ENCODE measurements at regions not wholly inside any gene's neighbourhood (a gene's known extent, or its start where the extent isn't known, plus 50 kb on each side); places are given as distances from the start of the nearest gene placed in this dataset.

DNA sequence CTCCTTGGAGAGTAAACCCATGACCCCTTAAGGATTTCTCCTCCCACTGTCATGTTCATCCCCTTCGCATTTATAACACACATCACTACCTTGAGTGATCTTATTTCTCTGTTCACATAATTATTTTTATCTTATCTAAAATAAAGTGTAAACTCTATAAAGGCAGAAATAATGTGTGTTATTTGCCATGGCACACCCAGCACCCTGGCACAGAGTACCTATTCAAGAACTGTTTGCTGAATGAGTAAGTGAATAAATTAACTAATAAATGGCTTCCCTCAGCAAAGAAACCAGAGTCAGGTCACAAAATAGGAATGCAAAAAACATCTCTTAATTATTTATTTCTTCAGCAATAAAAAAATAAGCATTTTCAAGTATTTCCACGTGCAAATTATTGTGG lies 330.3 kb upstream of the GHITM start:
- DNase-seq, result no peak

DNA sequence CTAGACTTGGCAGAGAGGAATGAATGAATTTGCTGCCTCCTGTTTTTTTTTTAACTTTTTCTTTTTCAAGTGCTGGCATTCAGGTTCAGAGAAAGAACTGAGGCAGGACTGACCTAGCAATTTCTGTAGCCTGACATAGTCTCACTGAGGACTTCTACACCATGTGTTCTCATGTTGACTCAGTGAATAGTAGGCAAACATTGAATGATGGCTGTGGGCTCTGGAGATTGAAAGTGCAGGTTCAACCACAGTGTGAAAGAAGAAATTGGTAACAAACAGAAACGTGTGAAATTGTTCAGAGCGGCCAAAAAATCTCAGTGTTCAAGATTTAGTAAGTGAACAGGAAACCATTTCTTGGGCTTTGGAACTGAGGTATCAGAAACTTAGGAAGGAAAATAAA lies 322.4 kb upstream of the GHITM start:
- no peak for DNase-seq

DNA sequence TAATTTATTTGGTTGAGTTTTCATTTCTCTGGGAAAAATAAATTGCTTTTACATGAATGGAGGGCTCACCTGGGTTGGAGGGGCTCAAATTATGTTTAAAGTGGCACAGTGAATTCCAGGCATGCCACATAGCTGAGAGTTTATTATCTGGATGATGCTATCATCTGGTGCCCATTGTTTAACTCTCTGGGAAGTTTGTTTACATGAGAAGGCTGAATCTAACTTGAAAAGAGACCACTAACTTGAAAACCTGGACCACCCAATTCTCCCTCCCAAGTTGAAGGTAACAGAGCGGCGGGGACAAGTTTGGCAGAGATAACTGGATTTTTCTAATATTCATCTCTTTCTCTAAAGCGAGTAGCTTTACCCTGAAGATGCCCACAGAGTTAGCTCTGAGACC lies 321.5 kb upstream of the GHITM start:
- DNase-seq, result no peak

DNA sequence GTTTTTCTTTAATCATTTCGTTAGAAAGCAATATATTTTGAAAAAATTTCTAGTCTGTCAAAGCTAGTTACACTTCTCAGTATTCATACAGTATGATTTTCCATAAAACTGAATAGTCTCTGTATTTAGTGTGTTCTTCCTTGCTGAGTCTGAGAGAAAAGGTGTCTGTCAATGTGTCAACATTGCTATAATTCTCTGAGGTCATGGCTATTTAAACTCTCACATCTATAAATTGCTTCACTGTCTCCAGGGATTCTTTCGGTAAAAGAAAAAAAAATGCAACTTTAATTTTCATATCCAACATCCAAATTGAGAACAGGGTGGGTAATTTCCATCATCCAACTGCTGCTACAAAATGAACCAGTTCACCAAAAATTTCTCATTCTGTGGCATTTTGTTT lies 319.7 kb upstream of the GHITM start:
- DNase-seq, result no peak

DNA sequence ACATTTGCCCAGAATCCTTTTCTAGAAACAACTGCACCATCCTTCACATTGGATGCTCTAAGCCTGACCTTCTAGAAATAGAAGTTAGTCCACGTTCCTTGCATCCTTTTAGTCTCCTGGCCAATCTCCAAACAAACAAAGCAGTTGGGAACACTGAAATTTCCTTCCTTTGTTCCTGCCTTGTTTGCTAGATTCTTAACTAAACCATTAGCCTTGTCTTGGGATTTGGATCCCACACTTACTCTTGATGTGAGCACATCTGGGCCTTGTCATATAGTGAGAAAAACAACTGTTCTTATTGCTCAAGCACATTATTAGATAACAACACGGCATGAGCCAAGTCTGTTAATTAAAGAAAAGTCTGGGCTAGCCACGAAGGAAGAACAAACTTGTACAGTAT lies 319.3 kb upstream of the GHITM start:
- no peak for DNase-seq

DNA sequence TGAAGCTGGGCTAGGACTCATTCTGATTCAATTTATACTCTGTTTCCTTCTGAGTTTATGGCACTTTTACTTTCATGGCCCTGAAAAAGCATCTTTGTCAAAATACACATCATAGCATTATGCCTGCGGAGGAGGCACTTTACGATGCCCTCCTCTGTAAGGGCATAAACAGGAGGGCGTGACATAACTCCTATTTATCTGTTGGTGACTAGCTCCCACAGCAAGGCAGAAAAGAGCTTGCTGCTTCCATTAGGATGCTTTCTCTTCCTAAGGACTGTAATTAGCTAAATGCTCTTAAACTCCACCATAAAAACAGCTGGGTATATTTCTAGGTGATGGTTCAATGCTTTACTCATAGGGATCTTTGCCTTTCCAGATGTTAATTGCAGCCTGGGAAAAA lies 315.2 kb upstream of the GHITM start:
- DNase-seq, result no peak

DNA sequence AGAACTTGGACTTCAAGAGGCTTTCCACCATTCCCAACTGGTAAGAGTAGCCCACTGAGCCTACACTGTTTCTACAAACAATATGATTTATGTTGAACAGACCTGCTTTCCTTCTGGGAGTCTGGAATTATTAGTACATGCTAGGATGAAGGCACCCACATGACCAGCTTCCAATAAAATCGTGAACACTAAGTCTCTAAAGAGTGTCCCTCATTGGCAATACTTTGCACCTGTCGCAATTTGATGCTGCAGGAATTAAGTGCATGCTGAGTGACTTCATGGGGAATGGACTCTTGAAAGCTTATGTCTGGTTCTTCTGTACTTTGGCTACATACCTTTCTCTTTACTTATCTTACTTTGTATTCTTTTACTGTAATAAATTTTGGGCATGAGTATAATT lies 305.2 kb upstream of the GHITM start:
- DNase-seq, result no peak

DNA sequence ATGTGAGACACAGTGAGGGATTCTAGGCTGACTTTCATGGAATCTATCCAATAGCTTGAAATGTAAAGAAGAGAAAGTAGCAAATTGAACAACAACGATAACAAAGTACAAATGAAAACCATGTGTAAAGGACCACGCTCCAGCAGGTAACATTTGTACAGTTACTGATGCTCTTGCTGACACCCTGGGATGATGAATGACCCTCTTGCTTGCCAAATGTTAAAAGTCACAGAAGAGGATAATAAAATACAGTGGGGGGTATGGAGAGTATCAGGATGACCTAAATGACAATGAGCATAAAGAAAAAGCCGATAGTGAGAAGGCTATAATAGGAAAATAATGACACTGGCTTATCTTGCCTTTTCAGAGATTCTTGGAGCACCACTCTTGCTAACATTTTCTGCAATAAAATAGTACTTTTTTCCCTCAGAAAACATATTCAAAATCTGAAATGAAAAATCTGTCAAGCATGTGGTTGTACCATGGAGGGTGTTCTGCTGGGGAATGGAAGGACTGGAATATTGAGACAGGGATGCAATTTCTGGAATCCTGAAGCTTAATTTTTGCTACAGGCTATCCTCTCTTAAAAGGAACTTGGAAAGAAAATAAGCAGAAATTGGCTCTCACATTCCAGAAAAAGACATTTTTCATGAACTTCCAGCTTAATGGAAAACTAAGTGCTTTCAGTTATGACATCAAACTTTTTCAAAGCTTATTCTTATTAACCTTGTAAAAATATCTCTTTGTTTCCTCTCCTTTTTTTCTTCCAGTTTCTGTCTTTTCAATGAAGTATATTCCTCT lies 303.2 kb upstream of the GHITM start:
- no peak for DNase-seq

DNA sequence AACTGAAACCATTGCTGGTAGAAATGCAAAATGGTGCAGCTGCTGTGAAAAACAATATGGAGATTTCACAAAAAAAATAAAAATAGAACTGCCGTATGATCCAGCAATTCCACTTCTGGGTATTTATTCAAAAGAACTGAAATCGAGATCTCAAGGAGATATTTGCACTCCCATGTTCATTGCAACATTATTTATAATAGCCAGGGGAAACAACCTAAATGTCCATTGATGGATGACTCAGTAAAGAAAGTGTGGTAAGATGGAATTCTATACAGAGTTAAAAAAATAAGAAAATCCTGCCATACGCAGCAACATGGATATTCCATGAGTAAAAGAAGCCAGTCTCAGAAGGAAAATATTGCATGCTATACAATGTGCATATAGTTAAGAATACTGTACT lies 290.6 kb upstream of the GHITM start:
- no peak for DNase-seq

DNA sequence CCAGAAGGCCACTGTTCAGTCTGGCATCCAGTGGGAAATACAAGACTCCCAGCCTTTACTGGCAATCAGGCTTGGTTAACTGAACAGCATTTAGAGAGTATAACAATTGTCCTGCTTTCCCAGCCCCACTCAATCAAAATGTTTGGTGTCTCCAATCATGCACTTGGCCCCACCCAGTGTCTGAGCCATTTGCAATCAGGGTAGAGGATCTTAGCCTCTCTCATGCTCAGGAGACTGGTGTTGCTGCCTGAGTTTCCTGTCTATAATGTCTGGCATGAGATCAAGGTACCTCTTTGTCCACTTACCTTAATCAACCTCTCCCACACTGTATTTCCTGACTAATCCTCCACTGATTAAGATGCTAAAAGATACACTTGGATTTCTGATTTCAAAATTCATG lies 290.2 kb upstream of the GHITM start:
- DNase-seq, result no peak

DNA sequence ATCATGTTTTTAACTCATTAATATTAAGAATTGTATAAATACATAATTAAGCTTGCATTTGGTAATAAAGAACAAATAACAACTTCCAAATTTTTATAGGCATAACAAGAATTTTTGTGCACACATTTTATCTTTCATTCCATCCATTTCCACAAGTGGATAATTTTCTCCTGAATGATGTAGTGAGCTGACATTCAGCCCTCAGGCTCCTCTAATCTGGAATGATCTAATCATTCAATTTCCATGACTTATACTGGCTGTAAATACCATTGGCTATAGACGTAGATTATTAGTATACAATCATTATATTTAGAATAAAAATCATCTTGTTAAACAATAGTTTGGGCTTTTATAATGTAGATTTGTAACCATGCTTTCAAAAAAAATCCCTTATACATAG lies 287.2 kb upstream of the GHITM start:
- no peak for DNase-seq

DNA sequence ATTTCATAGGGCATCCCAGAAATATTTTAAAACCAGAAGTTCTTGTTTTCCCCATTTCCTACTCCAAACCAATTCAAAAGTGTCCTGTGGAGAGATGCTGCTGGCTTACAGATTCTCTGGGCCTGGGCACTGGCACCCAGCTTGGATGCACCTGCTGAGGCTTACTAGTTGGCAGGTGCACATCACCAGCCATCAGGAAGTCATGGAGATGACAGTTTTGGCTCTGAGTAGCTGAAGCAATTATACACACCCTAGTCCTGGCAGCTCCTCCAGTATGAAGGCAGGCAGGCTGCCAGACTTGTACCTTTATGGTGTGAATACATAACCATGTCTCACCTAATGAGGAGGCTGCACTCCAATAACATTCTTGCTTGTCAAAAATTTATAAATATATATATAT lies 276.6 kb upstream of the GHITM start:
- no peak for DNase-seq

DNA sequence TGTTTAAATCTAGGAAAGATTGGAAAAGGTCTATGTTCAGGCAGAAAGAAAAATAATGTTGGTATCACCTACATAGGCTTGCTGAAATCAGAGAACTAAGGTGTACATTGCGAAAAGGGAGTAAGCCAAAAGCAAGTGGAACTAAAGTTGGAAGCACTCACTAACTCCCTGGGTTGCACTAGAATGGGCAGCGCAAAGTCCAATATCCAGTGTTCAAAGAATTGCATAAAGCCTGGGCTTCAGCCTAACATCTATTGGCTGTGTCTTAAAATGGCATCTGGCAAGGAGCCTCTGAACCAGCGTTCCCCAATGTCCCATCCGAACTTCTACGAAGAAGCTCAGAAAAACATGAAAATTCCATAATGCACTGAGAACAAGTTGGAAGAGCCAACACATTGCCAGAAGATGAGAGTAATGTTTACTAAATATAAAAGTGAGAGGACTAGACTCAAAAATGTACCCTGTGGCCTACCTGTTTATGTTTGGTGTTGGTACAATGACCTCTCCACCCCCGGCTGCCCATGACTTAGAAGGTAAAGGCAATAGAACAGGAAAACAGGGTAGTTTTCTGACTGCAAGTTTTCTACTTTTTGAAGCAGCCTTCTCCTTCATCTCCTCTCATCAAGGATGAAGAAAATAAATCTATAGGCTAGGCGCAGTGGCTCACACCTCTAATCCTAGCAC lies 275.9 kb upstream of the GHITM start:
- no peak for DNase-seq

DNA sequence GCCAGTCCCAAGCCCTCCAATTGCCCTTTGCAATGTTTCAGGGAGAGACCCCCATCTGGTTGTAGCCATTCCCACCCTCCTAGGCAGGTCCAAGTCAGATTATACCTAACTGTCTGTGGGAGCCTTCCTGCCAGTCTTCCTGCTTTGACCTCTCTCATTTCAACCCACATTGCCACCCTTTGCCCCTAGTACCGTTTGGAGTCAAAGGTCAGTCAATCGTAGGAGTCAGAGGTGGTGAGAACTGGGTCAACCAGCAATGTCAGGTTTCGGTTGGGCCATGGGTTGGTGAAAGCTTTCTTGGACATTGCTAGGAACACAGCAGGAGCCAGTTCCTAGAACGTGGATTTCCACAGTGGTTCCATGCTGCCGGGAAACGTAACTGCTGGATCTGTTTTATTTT lies 269.4 kb upstream of the GHITM start:
- DNase-seq, result no peak

DNA sequence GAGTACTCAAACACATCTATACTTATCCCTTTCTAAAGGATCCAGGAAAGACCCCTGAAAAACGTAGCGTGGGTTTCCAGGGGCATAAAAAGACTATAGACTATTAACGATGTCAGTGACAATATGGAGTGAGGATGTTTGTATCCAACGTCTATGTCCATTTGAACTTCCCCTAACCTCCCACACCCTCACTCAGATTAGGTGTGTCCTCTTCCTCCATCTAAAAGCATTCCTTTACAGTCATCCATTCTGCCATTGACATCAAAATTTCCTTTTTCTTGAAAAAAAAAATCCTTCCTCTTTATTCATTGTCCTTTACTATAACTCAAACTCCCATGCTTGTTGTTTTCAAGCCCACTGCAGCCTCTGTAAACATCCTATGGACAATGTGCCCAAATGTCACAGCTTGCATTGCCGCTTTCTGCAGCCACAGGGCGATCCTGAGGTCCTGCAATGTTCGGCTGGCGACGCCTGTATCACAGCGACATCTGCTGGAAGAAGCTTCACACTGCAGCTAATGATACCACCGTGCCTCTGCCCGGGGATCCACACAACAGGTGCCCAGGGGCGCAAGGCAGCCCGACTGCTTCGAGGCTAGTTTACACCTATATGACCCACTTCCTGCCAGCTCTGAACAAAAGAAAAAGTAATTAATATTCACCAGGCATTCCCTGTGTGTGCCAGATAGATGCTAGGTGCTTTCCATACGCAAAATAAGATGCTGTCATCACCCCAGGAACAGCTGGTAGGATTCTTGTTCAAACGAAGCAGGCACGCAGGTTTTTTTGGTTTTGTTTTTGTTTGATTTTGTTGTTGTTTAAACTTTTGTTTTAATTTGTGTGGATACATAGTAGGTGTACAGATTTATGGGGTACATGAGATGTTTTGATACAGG lies 267.9 kb upstream of the GHITM start:
- peak; percentile 43 for DNase-seq

DNA sequence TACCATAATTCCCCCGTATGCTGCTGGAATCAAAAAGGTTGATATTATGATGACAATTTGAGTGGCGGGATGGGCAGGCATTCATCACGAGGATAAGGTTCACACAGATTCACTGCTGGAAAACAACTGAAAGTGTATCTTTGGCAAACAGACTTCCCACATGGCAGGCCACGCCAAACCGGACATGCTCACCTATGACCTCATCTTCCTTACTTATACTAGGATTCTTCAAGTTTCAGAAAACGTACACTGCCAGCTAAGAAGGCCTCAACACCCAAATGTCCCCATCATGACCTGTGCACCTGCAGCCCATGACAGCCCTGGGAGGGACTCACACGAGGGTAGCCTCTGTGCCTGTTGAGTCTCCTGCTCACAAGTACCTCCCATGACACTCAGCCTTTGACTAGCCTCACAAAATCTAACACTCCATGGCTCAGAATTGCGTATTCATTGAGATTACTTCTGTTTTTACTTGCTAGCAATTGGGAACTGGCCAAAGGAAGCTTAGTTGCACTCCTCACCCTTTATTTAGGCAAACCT lies 259.0 kb upstream of the GHITM start:
- DNase-seq, result no peak

DNA sequence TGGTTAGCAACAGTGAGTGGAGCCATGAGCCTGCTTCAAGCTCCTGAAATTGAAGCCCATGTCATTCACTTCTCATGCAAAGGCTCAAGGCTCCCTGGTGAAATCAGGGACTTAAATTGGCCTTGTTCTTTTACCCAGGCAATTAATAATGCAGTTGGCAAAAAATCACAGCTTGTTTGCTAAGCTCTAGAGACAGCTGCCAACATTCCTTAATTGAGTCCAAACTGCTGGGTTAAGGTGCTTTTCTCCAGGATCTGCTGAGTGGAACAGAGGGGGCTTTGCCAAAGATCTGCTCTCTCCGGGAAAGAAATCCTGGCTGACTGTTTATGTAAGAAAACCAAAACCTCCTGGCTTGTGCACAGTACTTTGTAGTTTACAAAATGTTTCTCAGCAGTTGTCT lies 257.6 kb upstream of the GHITM start:
- DNase-seq, result no peak

DNA sequence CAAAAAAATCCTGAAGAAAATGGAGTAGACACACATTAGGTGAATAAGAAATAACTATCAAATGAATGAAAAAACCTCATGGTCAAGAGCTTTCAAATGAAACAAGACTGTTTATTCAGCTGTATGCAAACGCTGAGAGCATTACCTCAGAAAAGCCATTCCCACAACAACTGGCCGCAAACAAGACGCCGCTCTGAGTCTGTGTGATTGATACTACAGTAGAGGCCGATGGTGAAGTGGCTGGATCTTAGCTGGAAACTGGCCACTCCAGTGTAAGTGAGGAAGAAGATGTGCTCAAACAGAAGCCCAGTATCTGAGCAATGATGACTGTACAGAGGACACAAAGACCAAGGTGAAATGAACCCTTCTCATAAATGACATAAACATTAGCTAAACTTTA lies 252.4 kb upstream of the GHITM start:
- no peak for DNase-seq

DNA sequence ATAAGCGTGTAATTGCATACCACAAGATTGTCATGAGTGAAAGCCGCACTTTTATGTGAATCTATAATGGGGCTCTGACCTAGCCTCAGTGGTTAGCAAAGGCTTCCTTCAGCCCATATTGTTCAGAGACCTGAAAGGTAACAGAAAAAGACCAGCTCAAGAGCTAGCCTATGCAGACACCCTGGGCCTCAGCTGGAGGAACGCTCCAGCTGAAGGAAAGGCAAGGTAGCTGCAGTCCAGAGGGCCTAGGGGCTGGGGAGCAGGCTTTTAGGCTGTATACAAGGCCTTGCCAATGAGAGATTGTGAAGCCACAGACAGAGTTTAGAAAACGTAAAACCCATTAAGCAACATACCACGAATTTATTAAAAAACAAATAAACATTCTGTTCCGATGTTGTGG lies 246.6 kb upstream of the GHITM start:
- DNase-seq, result no peak

DNA sequence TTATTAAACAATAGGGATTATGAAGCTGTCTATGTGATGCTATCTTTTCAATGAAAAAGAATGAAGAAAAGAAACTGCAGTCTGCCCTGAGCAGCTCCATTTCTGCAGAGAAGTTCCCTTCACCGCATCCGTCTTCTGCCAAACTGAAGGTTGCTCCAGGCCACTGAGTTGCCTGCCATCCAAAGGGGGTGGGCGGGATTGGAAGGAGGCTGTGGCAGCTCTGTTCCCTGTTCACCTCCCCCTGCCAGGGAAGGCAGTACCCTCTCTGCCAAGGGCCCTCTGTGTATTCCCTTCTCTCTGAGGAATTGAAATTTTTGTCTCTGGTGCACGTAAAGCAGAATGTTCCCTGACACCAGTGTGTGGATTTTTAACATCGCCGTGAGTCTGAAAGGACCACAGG lies 243.1 kb upstream of the GHITM start:
- DNase-seq, result no peak

DNA sequence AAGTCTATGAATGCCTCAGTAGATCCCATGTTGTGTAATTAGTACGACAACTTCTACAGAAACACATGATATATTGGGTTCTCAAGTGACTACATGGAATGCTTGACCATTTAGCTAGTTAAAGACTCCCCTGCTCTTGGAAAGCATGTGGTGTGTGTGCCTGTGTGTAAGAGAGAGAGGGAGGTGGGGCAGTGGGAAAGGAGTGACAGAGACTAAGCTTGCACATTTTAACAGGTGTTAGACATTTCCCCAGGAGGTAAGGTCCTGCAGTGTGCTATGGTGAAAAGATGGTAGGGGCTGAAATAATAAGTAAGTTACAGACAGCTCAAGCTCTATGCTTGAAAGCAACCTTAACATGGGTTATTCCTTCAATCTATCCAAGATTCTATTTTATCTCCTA lies 241.7 kb upstream of the GHITM start:
- no peak for DNase-seq

DNA sequence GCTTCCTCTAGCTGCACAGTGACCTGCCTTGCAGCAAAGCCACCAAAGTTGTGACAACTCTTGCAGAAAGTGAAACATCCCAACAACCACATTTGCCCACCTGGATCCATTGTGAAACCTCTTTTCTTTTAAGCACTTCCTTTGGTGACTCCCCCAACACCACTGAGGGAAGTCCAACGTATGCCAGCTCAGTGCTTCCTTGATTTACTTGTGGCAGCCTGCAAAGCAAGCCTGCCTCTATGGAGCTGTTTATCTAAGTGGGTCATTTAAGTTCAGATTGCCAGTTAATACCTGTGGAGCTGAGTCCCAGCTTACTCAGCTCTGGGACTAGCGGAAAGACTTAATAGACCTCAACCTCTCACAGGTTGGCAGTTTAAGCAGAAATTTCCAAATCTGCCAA lies 230.8 kb upstream of the GHITM start:
- DNase-seq, result no peak

DNA sequence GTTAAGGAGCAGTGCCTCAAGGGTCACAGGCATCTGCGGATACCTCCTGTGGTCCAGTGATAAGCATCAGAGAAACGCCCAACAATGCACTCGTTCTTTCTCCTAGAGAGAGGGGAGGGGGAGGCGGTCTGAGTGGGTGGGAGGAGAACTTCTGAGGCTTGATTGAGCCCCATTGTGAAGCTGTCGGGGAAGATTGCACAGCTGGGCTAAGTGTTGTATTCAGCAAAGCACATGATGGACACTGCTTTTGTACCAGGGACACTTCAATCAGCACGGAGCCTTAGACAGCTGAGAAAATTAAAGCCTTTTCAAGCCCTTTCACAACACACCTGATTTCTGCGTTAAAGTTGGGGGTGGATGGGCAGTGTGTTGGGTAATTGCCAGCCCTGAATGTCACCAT lies 230.3 kb upstream of the GHITM start:
- DNase-seq, result no peak

DNA sequence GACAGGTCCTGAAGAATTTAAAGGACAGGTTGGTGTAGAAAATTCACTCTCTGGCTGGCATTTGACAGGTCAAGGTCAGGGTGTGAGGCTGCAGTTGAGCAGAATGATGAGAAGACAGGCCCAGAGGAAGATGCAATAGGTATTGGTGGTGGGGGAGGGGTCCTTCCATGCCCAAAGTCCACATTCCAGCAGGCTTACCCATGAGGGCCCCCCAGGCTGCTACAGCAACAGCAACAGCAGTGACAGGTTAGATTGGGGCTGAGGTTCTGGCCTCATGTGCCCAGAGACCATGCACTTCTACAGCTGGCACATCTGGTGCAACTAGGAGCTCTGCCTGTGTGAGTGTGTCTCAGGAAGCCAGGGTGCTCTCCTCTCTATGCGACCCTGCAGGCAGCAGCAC lies 223.5 kb upstream of the GHITM start:
- no peak for DNase-seq
